ENCODE measurements at regions not wholly inside any gene's neighbourhood (a gene's known extent, or its start where the extent isn't known, plus 50 kb on each side); places are given as distances from the start of the nearest gene placed in this dataset.

DNA sequence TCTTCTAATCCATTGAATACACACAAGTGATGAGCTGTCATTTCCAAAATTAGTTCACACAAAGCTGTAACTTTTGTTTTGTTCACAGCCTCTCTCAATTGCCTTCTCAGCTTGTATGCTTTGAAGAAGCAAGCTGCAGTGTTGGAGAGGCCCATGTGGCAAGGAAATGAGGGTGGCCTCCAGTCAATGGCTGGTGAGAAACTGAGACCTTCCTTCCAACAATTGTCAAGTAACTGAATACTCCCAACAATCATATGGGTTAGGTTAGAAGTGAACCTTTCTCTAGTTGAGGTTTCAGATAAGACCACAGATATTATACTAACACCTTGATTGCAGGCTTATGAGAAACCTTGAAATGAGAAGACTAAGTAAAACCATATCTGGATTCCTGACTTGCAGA is 82.4 kb upstream of the SOX9 start:
- Histone ChIP-seq H4K20me1 (ENCODE audit: insufficient read depth, low read length) (no peaks in the 10 kb centered on the region), H3K4me1 (ENCODE audit: insufficient read depth, low read length, severe bottlenecking) (no peaks in the 10 kb centered on the region)
- TF ChIP-seq EZH2 (IDR thresholded peaks at IDR 0.05; ENCODE audit: borderline replicate concordance, low read length), result no peak

DNA sequence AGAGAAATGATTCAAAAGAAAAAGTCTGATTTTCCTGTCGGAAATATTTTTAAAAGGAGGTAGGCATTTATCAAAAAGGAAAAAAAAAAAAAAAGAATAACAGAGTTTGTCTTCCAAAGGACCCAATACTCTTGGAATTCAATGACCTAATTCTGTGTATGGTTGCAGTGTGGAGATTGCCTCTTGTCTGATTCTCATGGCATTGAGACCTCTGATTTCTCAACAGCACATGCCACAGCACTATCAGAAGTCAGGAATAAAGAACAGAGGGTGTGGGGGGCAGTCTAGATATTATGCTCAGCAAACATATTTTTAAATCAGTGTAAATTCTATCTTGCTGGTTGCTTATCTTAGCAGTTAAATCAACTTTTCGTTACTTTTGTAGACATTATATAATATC is 81.3 kb upstream of the SOX9 start:
- no peak for TF ChIP-seq EZH2 (IDR thresholded peaks at IDR 0.05; ENCODE audit: borderline replicate concordance, low read length)
- TF ChIP-seq, protein P1, sequence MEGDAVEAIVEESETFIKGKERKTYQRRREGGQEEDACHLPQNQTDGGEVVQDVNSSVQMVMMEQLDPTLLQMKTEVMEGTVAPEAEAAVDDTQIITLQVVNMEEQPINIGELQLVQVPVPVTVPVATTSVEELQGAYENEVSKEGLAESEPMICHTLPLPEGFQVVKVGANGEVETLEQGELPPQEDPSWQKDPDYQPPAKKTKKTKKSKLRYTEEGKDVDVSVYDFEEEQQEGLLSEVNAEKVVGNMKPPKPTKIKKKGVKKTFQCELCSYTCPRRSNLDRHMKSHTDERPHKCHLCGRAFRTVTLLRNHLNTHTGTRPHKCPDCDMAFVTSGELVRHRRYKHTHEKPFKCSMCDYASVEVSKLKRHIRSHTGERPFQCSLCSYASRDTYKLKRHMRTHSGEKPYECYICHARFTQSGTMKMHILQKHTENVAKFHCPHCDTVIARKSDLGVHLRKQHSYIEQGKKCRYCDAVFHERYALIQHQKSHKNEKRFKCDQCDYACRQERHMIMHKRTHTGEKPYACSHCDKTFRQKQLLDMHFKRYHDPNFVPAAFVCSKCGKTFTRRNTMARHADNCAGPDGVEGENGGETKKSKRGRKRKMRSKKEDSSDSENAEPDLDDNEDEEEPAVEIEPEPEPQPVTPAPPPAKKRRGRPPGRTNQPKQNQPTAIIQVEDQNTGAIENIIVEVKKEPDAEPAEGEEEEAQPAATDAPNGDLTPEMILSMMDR (IDR thresholded peaks at IDR 0.05; ENCODE audit: low read length), result no peak
- no peaks in the 10 kb centered on the region for H3K9me2 ChIP-seq (ENCODE audit: low read depth, low read length)
- no peaks in the 10 kb centered on the region for H3K79me2 ChIP-seq (ENCODE audit: insufficient read depth, low read length)
- H2AFZ ChIP-seq (ENCODE audit: low read length), result no peak overlapping the region
- H3K9me3 ChIP-seq (ENCODE audit: low read length), result no peaks in the 10 kb centered on the region
- no peaks in the 10 kb centered on the region for H4K20me1 ChIP-seq (ENCODE audit: insufficient read depth, low read length)
- H3K4me2 ChIP-seq (ENCODE audit: low read length), result no peak overlapping the region
- H3K27me3 ChIP-seq (ENCODE audit: insufficient read depth, low read length), result no peaks in the 10 kb centered on the region
- H3K27ac ChIP-seq (ENCODE audit: low read depth, low read length, poor library complexity, severe bottlenecking), result no peak overlapping the region
- H3K4me3 ChIP-seq (ENCODE audit: low read depth, low read length, poor library complexity, severe bottlenecking), result no peak overlapping the region
- no peak overlapping the region for H3K9ac ChIP-seq (ENCODE audit: low read length)
- no peaks in the 10 kb centered on the region for H3K4me1 ChIP-seq (ENCODE audit: insufficient read depth, low read length, severe bottlenecking)
- no peaks in the 10 kb centered on the region for H3K36me3 ChIP-seq (ENCODE audit: insufficient read depth, low read length)
- no peaks in the 10 kb centered on the region for H3F3A ChIP-seq (ENCODE audit: insufficient read depth, low read length)

More for the DNA sequence above, 82.4 kb upstream of the SOX9 start:
- Histone ChIP-seq H3K79me2 (ENCODE audit: insufficient read depth, low read length) (no peaks in the 10 kb centered on the region), H3K9me3 (ENCODE audit: low read length) (no peaks in the 10 kb centered on the region), H3K9ac (ENCODE audit: low read length) (no peak overlapping the region), H3K9me2 (ENCODE audit: low read depth, low read length) (no peaks in the 10 kb centered on the region), H3K27me3 (ENCODE audit: insufficient read depth, low read length) (no peaks in the 10 kb centered on the region), H3F3A (ENCODE audit: insufficient read depth, low read length) (no peaks in the 10 kb centered on the region), H3K4me3 (ENCODE audit: low read depth, low read length, poor library complexity, severe bottlenecking) (no peak overlapping the region), H3K27ac (ENCODE audit: low read depth, low read length, poor library complexity, severe bottlenecking) (no peak overlapping the region), H2AFZ (ENCODE audit: low read length) (no peak overlapping the region), H3K4me2 (ENCODE audit: low read length) (no peak overlapping the region), H3K36me3 (ENCODE audit: insufficient read depth, low read length) (no peaks in the 10 kb centered on the region)

- Histone ChIP-seq H3K9ac (ENCODE audit: low read length) (no peak overlapping the region), H3K4me1 (ENCODE audit: insufficient read depth, low read length, severe bottlenecking) (no peaks in the 10 kb centered on the region), H3K36me3 (ENCODE audit: insufficient read depth, low read length) (no peaks in the 10 kb centered on the region), H3F3A (ENCODE audit: insufficient read depth, low read length) (no peaks in the 10 kb centered on the region), H3K27me3 (ENCODE audit: insufficient read depth, low read length) (no peaks in the 10 kb centered on the region), H4K20me1 (ENCODE audit: insufficient read depth, low read length) (no peaks in the 10 kb centered on the region), H3K27ac (ENCODE audit: low read depth, low read length, poor library complexity, severe bottlenecking) (no peak overlapping the region), H3K79me2 (ENCODE audit: insufficient read depth, low read length) (no peaks in the 10 kb centered on the region), H3K9me3 (ENCODE audit: low read length) (no peaks in the 10 kb centered on the region), H3K4me3 (ENCODE audit: low read depth, low read length, poor library complexity, severe bottlenecking) (no peak overlapping the region), H3K4me2 (ENCODE audit: low read length) (no peak overlapping the region), H3K9me2 (ENCODE audit: low read depth, low read length) (no peaks in the 10 kb centered on the region), H2AFZ (ENCODE audit: low read length) (no peak overlapping the region)
- TF ChIP-seq, protein P1 (IDR thresholded peaks at IDR 0.05; ENCODE audit: low read length), result no peak
These were observed 74.6 kb upstream of the SOX9 start for GRCh38 chr17:72046178-72046577.

All from OCI-LY1 (cell line).